Suprapubic skin (tissue), 4 donors: ENCODE measurements at regions not wholly inside any gene's neighbourhood (a gene's known extent, or its start where the extent isn't known, plus 50 kb on each side); places are given as distances from the start of the nearest gene placed in this dataset.

Experiments
- DNase-seq, 2 donors: peaks; one replicate each; pipeline ENCODE4 v3.0.0-alpha.2; 2019; ENCODE audit warnings: low spot score in 2 of 2
- H3K27ac ChIP-seq: fragments of 200-600 bp; sonication (generic); one replicate; pipeline ENCODE4 v1.5.1; 2019
- H3K27me3 ChIP-seq: fragments of 200-600 bp; sonication (generic); one replicate; pipeline ENCODE4 v1.5.1; 2019
- H3K36me3 ChIP-seq: fragments of 200-600 bp; sonication (generic); one replicate; pipeline ENCODE4 v1.5.1; 2019
- H3K4me1 ChIP-seq: fragments of 200-600 bp; sonication (generic); one replicate; pipeline ENCODE4 v1.5.1; 2019
- H3K4me3 ChIP-seq: fragments of 200-600 bp; sonication (generic); one replicate; pipeline ENCODE4 v1.5.1; 2019; ENCODE audit warnings: mild to moderate bottlenecking
- H3K9me3 ChIP-seq: fragments of 200-600 bp; sonication (generic); one replicate; pipeline ENCODE4 v1.5.1; 2019
- CTCF ChIP-seq, 2 donors: fragments of 200-600 bp in 1 of 2; fragments of 450-650 bp in 1 of 2; sonication (generic) in 1 of 2; IDR thresholded peaks; one replicate each; pipeline ENCODE4 v1.5.1; 2016 to 2019; ENCODE audit warnings: antibody characterized with exemption in 2 of 2, mild to moderate bottlenecking in 1 of 2, moderate library complexity in 1 of 2
- EP300 ChIP-seq: sonication (generic); formaldehyde crosslinking; IDR thresholded peaks from one replicate; pipeline ENCODE4 v1.6.1; 2017; ENCODE audit warnings: antibody characterized with exemption
- POLR2A ChIP-seq, 2 donors: fragments of 450-650 bp; IDR thresholded peaks; one replicate each; pipeline ENCODE4 v1.6.1; 2017; ENCODE audit warnings: antibody characterized with exemption in 2 of 2, mild to moderate bottlenecking in 2 of 2, moderate library complexity in 2 of 2
- POLR2AphosphoS5 ChIP-seq, 3 donors: sonication (generic); formaldehyde crosslinking; IDR thresholded peaks; one replicate each; pipeline ENCODE4 v1.6.1; 2017; ENCODE audit warnings: antibody characterized with exemption in 3 of 3
- WGBS: methylation state at CpG from one replicate; pipeline ENCODE4 v1.1.5; 2018; 5-methylcytosine and 5-hydroxymethylcytosine counted together

GRCh38 chr5:88384886-88385285 lies 116.2 kb upstream of the TMEM161B start:
- H3K36me3 ChIP-seq = no peaks in the 10 kb centered on the region
- 70% methylated on average over 4 of the region's 4 CpGs for WGBS
- no peaks in the 10 kb centered on the region for H3K27me3 ChIP-seq
- H3K4me3 ChIP-seq = no peak overlapping the region
- TF ChIP-seq POLR2A (IDR thresholded peaks at IDR 0.05) (no peak), EP300 (no peak), CTCF (IDR thresholded peaks at IDR 0.05) (no peak), POLR2AphosphoS5 (IDR thresholded peaks at IDR 0.05) (no peak)
- no peak for DNase-seq
- no peaks in the 10 kb centered on the region for H3K4me1 ChIP-seq
- no peak overlapping the region for H3K27ac ChIP-seq
- H3K9me3 ChIP-seq = no peaks in the 10 kb centered on the region

- TF ChIP-seq EP300 (no peak), POLR2A (IDR thresholded peaks at IDR 0.05) (no peak), POLR2AphosphoS5 (IDR thresholded peaks at IDR 0.05) (no peak), CTCF (IDR thresholded peaks at IDR 0.05) (no peak)
- Histone ChIP-seq H3K27ac (no peak overlapping the region), H3K36me3 (no peaks in the 10 kb centered on the region), H3K27me3 (no peaks in the 10 kb centered on the region), H3K9me3 (no peaks in the 10 kb centered on the region), H3K4me1 (no peaks in the 10 kb centered on the region), H3K4me3 (no peak overlapping the region)
- no peak for DNase-seq
- 60% methylated on average over 3 of the region's 3 CpGs for WGBS
Measured at GRCh38 chr5:88380332-88380731, 111.7 kb upstream of the TMEM161B start.

GRCh38 chr5:88377705-88378656 lies 109.3 kb upstream of the TMEM161B start:
- 34% methylated on average over 4 of the region's 4 CpGs for WGBS
- no peaks in the 10 kb centered on the region for H3K27me3 ChIP-seq
- DNase-seq = no peak
- no peaks in the 10 kb centered on the region for H3K9me3 ChIP-seq
- no peaks in the 10 kb centered on the region for H3K36me3 ChIP-seq
- H3K27ac ChIP-seq = no peak overlapping the region
- H3K4me1 ChIP-seq = no peaks in the 10 kb centered on the region
- no peak overlapping the region for H3K4me3 ChIP-seq
- TF ChIP-seq POLR2AphosphoS5 (IDR thresholded peaks at IDR 0.05) (no peak), EP300 (no peak), CTCF (IDR thresholded peaks at IDR 0.05) (no peak), POLR2A (IDR thresholded peaks at IDR 0.05) (no peak)

- Histone ChIP-seq H3K36me3 (no peaks in the 10 kb centered on the region), H3K4me3 (no peak overlapping the region), H3K27ac (no peak overlapping the region), H3K4me1 (no peaks in the 10 kb centered on the region), H3K9me3 (no peaks in the 10 kb centered on the region), H3K27me3 (no peaks in the 10 kb centered on the region)
- DNase-seq = no peak
- 46% methylated on average over 2 of the region's 2 CpGs for WGBS
- TF ChIP-seq EP300 (no peak), POLR2A (IDR thresholded peaks at IDR 0.05) (no peak), CTCF (IDR thresholded peaks at IDR 0.05) (no peak), POLR2AphosphoS5 (IDR thresholded peaks at IDR 0.05) (no peak)
Measured at GRCh38 chr5:88377240-88377639, 108.6 kb upstream of the TMEM161B start.

GRCh38 chr5:88376728-88377127 lies 108.1 kb upstream of the TMEM161B start:
- H3K36me3 ChIP-seq = no peaks in the 10 kb centered on the region
- H3K4me1 ChIP-seq = no peaks in the 10 kb centered on the region
- WGBS = 95% methylated on average over 5 of the region's 5 CpGs
- DNase-seq = no peak
- no peaks in the 10 kb centered on the region for H3K27me3 ChIP-seq
- H3K27ac ChIP-seq = no peak overlapping the region
- H3K4me3 ChIP-seq = no peak overlapping the region
- no peaks in the 10 kb centered on the region for H3K9me3 ChIP-seq
- no peak for TF ChIP-seq CTCF (IDR thresholded peaks at IDR 0.05)
